ENCODE measurements at regions not wholly inside any gene's neighbourhood (a gene's known extent, or its start where the extent isn't known, plus 50 kb on each side); places are given as distances from the start of the nearest gene placed in this dataset.

DNA sequence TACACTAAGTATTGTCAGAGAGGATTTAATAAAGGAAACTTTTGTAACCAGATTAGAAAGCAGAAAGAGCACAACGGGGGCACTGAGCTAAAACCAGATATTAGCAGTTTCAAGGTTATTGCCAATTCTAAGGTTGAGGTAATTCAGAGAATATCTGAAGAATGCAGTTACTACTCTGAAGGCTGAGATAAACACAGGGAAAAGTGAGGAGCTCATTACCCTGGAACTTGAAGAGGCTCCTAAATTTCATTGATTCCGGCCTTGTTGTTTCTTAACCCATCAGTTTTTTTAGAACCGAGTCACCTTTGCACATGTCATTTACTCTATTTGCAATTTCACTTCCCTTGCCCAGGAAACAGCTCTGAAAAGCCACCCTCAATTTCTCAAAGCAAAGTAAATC, 72.4 kb upstream of the BTBD3 start:
- no peak overlapping the region for H3K27ac ChIP-seq

DNA sequence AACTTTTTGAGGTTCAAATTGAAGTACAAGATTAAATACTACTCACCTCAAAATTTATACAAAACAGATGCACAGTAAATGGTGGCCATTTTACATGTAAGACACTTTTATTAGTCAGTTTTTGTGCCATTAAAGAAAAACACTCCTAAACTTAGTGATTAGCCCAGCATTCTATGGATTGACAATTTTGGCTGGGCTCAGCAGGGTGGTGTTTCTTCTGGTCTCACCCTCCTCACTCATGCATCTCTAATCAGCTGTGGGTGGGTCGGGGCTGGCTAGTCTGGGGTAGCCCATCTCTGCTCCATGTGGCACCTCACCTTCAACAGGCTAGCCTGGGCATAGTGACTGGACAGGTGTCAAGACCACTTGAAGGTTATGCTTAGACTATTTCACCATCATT, 71.6 kb upstream of the BTBD3 start:
- no peak overlapping the region for H3K27ac ChIP-seq
- no peak for DNase-seq (ENCODE audit: low read depth, low spot score)

More for the DNA sequence above, 72.4 kb upstream of the BTBD3 start:
- DNase-seq (ENCODE audit: low read depth, low spot score): no peak

DNA sequence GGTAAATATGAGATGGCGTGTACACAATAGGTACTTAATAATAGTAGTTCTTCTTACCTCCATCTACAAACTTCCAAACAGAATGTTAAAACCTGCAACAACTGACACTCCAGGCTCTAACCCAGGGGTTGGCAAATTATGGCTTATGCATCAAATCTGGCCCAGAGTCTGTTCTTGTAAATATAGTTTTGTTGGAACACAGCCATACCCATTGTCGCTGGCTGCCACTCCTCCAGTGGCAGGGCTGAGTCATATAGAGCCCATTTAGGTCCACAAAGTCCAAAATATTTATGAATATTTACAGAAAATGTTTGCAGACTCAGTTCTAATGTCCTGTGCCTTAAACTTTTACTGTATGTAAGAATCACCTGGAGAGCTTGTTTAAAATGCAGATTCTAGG, 69.9 kb upstream of the BTBD3 start:
- no peak overlapping the region for H3K27ac ChIP-seq
- DNase-seq (ENCODE audit: low read depth, low spot score): no peak

DNA sequence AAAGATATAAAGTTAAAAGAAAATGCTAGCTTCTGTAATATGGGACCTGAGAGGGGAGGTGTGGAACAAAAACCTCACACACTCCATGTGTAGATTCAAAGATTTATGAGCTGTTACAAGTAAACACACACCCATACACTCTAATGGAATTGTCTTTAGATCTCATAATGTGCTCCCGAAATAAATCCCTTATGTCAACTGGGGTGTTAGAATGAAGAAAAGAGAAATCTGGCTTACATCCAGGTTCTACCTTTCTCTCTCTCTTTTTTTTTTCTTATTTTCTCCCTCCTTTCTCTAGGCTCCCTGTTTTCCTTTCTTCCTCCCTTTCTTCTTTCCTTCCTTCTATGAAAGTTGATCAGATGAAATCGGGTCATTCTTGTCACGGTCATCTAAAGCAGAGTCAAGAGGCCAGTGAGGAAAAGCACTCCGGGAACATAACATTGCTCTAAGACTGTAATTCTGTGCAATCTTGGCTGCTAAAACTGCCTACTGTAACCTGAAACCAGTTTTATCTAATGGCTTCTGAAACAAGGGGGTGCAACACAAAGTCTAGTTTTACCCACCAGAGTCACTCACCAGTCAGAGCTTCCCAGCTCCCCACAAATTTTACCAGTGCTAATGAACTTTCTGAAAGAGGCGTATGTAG, 68.3 kb upstream of the BTBD3 start:
- peak overlapping the region; percentile 89 for H3K27ac ChIP-seq
- DNase-seq (ENCODE audit: low read depth, low spot score): no peak

DNA sequence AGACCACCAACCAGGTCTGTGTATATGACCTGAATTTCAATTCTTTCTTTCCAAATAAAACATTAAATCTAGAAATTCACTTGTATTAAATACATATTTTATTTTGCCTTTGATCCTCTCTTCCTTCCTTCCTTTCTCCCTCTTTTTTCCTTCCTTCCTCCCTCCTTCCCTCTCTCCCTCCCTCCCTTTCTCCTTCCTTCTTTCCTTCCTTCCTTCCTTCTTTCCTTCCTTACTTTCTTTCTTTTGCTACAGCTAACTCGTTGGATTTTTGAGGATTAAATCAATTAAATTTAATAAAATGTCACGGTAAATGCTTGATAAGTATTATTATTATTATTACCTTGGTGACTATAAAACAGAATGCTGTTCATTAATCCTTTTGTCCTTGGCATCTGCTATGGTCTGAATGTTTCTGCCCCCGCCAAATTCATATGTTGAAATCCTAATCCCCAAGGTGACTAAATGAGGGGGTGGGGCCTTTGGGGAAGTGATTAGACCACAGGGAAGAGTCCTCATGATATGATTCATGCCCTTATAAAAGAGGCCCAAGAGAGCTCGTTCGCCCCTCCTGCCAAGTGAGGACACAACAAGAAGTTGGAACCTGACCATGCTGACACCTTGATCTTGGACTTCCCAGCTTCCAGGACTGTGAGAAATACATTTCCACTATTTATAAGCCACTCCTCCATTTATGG, 67.6 kb upstream of the BTBD3 start:
- H3K27ac ChIP-seq: peak overlapping the region; percentile 89
- DNase-seq (ENCODE audit: low read depth, low spot score): peak; percentile 76

DNA sequence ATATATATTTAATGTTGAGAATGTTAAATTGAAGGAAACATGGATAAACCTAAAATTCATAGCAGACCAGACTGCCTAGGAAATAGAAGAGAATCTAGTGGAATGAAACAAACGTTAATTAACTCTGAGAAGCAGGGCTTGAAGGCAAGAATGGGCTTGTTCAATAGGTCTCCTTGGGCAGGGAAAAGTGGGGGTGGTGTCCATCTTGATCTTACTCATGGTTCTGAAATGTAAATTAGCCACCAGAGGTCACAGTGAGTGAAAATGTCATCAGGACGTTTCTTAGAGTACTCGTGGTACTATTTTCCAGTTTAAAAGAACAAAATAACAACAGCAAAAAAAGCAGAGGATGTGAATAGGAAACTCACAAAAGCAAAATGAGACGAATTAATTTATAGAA, 66.8 kb upstream of the BTBD3 start:
- peak overlapping the region; percentile 89 for H3K27ac ChIP-seq
- peak; percentile 64 for DNase-seq (ENCODE audit: low read depth, low spot score)

DNA sequence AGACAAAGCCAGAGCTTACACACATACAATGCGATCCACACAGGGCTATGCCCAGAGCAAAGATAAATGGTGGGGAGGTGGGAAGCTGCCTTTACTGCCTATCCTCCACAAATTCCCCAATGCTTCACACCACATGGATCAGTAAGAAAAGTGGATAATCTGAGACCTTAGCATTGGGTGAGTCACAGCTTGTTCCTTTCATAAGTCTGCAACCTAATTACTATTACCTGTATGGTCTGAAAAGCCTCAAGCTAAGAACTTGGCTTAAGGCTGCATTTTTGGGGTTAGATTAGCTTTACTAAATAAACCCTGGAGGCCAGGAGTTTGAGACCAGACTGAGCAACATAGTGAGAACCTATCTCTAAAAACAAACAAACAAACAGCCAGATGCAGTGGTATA, 66.0 kb upstream of the BTBD3 start:
- H3K27ac ChIP-seq: peak overlapping the region; percentile 89
- no peak for DNase-seq (ENCODE audit: low read depth, low spot score)

DNA sequence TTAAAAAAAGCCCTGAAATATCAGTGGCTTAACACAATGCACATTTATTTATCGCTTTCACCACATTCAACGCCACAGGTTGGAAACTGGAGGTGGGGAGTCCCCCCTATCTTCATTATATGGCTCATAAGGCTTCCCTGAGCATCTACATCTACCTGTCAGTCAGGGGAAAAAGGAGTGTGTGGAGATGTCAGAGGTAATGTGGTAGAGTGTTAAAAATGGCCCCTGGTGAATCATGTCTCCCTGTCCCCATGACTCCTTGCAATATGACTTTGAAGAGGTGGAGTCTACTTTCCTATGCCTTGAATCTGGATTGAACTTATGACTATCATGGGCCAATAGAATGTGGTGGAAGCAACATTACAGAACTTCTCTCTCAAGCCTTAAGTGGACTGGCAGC, 65.5 kb upstream of the BTBD3 start:
- DNase-seq (ENCODE audit: low read depth, low spot score): no peak
- H3K27ac ChIP-seq: peak overlapping the region; percentile 89

DNA sequence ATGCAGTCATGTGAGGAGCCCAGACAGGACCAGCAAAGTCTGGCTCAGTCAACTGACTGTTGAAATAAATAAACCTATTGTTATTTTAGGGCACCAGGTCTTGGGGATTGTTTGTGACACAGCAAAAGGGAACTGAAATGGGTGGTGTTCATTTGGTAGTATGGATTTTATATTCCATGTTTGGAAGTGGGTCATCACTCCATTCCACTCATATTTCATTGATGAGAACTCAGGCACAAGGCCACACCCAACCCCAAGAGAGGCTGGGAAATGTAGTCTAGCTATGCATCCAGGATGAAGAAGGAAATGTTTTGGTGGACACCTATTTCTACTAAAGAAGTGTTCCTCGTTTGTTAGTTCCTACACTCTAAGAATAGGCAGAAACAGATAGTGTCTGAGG, 64.9 kb upstream of the BTBD3 start:
- no peak for DNase-seq (ENCODE audit: low read depth, low spot score)
- H3K27ac ChIP-seq: peak overlapping the region; percentile 89

DNA sequence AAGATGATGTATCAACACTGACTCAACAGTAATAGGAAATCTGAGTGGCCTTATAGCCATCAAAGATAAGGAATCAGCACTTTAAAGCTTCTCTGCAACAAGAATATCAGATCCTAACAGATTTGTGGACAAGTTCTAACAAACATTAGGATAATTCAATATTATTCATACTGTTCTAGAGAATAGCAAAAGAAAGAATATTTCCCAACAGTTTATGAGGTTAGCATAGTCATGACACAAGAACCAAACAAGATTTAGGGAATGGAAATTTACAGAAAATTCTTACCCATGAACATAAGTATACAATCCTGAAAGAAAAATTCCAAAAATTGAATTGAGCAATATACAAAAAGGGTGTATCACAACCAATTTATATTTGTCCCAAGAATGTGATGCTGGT, 64.3 kb upstream of the BTBD3 start:
- peak overlapping the region; percentile 89 for H3K27ac ChIP-seq
- DNase-seq (ENCODE audit: low read depth, low spot score): no peak

DNA sequence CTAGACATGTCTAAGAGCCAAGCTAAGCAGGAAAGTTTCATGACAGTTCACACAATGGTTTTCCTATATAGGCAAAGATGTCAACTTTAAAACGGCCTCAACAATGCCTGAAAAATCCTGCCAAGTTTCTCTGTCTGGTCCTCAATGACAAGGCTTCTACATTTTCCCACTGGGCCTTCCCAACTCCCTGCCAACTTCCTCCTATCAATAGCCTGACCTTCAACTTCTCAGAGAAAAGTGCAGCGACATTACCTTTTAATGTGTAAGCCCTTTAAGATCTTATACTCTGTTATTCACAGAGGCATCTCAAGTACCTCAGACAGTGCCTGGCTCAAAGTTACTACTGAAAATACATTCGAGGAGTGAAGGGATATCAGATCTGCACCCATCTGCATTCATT, 56.2 kb upstream of the BTBD3 start:
- no peak overlapping the region for H3K27ac ChIP-seq
- no peak for DNase-seq (ENCODE audit: low read depth, low spot score)

DNA sequence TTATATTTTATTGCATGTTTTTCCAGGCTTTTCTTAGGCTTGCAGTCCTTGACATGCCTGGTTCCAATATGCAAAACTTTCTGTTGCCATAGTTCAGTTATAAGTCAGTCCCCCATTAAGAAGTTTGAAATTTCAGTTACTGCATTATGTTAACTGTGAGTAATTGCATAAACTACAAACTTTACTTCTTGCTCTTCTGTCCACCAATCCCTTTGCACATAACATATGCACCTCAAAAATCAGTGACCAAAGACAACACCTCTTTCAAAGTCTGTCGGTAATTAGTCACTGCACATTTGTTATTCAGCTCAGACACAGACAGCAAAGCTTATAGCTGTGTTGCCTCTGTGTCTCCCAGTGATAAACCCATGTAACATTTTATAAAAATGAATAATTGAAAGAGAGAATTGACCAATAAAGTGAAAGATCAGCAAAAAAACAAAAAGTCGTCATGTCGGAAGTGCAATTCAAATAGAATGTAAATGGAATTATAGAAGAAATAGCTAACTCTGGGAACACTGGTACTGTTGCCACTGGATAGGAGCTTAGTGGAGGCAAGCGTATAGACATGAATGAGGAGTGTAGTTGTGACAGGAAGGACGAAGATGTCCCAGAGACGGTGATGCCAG, 50.3 kb upstream of the BTBD3 start:
- no peak overlapping the region for H3K27ac ChIP-seq
- DNase-seq (ENCODE audit: low read depth, low spot score): no peak

Measured in epithelial cell of prostate (primary cell).